H1 (cell line): ENCODE measurements at regions not wholly inside any gene's neighbourhood (a gene's known extent, or its start where the extent isn't known, plus 50 kb on each side); places are given as distances from the start of the nearest gene placed in this dataset.

Experiments used
- CTCF ChIA-PET: fragments of 300-600 bp; sonication (Branson Sonifier 250); formaldehyde crosslinking; loops from one replicate; lab custom pipeline; 2021; ENCODE audit not compliant: partially characterized antibody; lab: Charles Lee
- POLR2A ChIA-PET: fragments of 300-600 bp; sonication (Branson Sonifier 250); formaldehyde crosslinking; loops from one replicate; lab custom pipeline; 2021; ENCODE audit warnings: inconsistent platforms; ENCODE audit not compliant: partially characterized antibody; lab: Charles Lee
- DNase-seq, 2 experiments: peaks; one replicate each; pipeline versions ENCODE4 v3.0.0 to v3.0.0-alpha.2; 2010 to 2022; ENCODE audit warnings: low spot score in 2 of 2, low read depth in 1 of 2, mixed read lengths in 1 of 2
- FAIRE-seq: peaks from 2 replicates; lab custom pipeline; 2011; peaks lifted over from hg19 to GRCh38; lab: Jason Lieb, UNC
- H2AFZ ChIP-seq: 2 replicates; pipeline ENCODE4 v1.8.1; 2012; ENCODE audit warnings: low read length, inconsistent platforms
- H2AK5ac ChIP-seq: 2 replicates; pipeline ENCODE4 v1.6.1; 2013; ENCODE audit warnings: low read depth, low read length
- H2BK120ac ChIP-seq: replicated peaks from 2 replicates; pipeline ENCODE3; 2013; ENCODE audit warnings: low read depth, low read length, inconsistent platforms
- H2BK12ac ChIP-seq: 2 replicates; pipeline ENCODE4 v1.6.1; 2013; ENCODE audit warnings: low read depth, low read length
- H2BK15ac ChIP-seq: 2 replicates; pipeline ENCODE4 v1.6.1; 2013; ENCODE audit warnings: low read length
- H2BK20ac ChIP-seq: 2 replicates; pipeline ENCODE4 v1.6.1; 2013; ENCODE audit warnings: low read length
- H2BK5ac ChIP-seq: 2 replicates; pipeline ENCODE4 v1.6.1; 2013; ENCODE audit warnings: low read depth, low read length
- H3K14ac ChIP-seq: 2 replicates; pipeline ENCODE4 v1.6.1; 2013; ENCODE audit warnings: inconsistent platforms; ENCODE audit not compliant: insufficient read length
- H3K18ac ChIP-seq: 2 replicates; pipeline ENCODE4 v1.6.1; 2013; ENCODE audit warnings: low read length; ENCODE audit errors: extremely low read depth
- H3K23ac ChIP-seq: 2 replicates; pipeline ENCODE4 v1.6.1; 2013; ENCODE audit warnings: inconsistent platforms; ENCODE audit not compliant: insufficient read length
- H3K23me2 ChIP-seq: 2 replicates; pipeline ENCODE4 v1.6.1; 2013; ENCODE audit warnings: low read depth, low read length
- H3K27ac ChIP-seq: 2 replicates; pipeline ENCODE4 v1.6.1; 2011; ENCODE audit warnings: low read depth, low read length, inconsistent platforms
- H3K27me3 ChIP-seq, 4 experiments: replicated peaks in 1 of 4; 1 replicate in 1 of 4; 2 replicates in 3 of 4; pipeline versions ENCODE4 v1.6.1 to v1.8.1; 2011 to 2013; ENCODE audit warnings: low read length in 3 of 4, mild to moderate bottlenecking in 3 of 4, inconsistent platforms in 2 of 4, mixed read lengths in 2 of 4, moderate library complexity in 1 of 4; ENCODE audit not compliant: control insufficient read depth in 3 of 4, insufficient read depth in 3 of 4; ENCODE audit errors: extremely low read depth in 1 of 4
- H3K36me3 ChIP-seq, 4 experiments: 2 replicates each; pipeline versions ENCODE4 v1.6.1 to v1.8.1; 2011 to 2013; ENCODE audit warnings: mild to moderate bottlenecking in 4 of 4, low read length in 3 of 4, moderate library complexity in 2 of 4, control low read depth in 1 of 4, inconsistent platforms in 1 of 4; ENCODE audit not compliant: insufficient read depth in 4 of 4, control insufficient read depth in 2 of 4
- H3K4ac ChIP-seq: replicated peaks from 2 replicates; pipeline ENCODE3; 2013; ENCODE audit warnings: low read length, low read depth, mixed read lengths, inconsistent platforms; ENCODE audit not compliant: insufficient read length
- H3K4me1 ChIP-seq, 4 experiments: replicated peaks in 1 of 4; 1 replicate in 1 of 4; 2 replicates in 3 of 4; pipeline versions ENCODE4 v1.6.1 to v1.8.1; 2011 to 2013; ENCODE audit warnings: low read length in 3 of 4, inconsistent platforms in 2 of 4, mixed read lengths in 1 of 4; ENCODE audit not compliant: insufficient read depth in 4 of 4, control insufficient read depth in 3 of 4
- H3K4me2 ChIP-seq, 2 experiments: 2 replicates each; pipeline versions ENCODE4 v1.6.1 to v1.8.1; 2011 to 2013; ENCODE audit warnings: low read depth in 2 of 2, low read length in 2 of 2, control low read depth in 1 of 2, inconsistent platforms in 1 of 2, mild to moderate bottlenecking in 1 of 2; ENCODE audit not compliant: insufficient read depth in 1 of 2
- H3K4me3 ChIP-seq, 4 experiments: fragments of 200-600, 300-600 bp in 1 of 4; sonication (generic), shearing (Covaris generic), sonication (Bioruptor Twin) in 1 of 4; 2 replicates each; pipeline versions ENCODE4 v1.5.1 to v1.8.1; 2011 to 2016; ENCODE audit warnings: low read length in 4 of 4, low read depth in 3 of 4, control low read depth in 2 of 4, inconsistent platforms in 2 of 4, mild to moderate bottlenecking in 2 of 4, mixed read lengths in 1 of 4, moderate library complexity in 1 of 4; ENCODE audit not compliant: insufficient read depth in 2 of 4; ENCODE audit errors: extremely low read depth in 1 of 4
- H3K56ac ChIP-seq: replicated peaks from 2 replicates; pipeline ENCODE3; 2013; ENCODE audit warnings: low read depth, mild to moderate bottlenecking, mixed read lengths, low read length, inconsistent platforms; ENCODE audit not compliant: insufficient read length
- H3K79me1 ChIP-seq: 2 replicates; pipeline ENCODE4 v1.6.1; 2013; ENCODE audit warnings: low read depth, low read length, control low read depth
- H3K79me2 ChIP-seq, 2 experiments: 2 replicates each; pipeline versions ENCODE4 v1.6.1 to v1.8.1; 2012 to 2013; ENCODE audit warnings: low read length in 2 of 2, mild to moderate bottlenecking in 2 of 2, inconsistent platforms in 1 of 2; ENCODE audit not compliant: insufficient read depth in 2 of 2, control insufficient read depth in 1 of 2
- H3K9ac ChIP-seq, 4 experiments: replicated peaks in 1 of 4; 1 replicate in 1 of 4; 2 replicates in 3 of 4; pipeline versions ENCODE4 v1.6.1 to v1.8.1; 2011 to 2013; ENCODE audit warnings: low read depth in 3 of 4, low read length in 3 of 4, control low read depth in 2 of 4, mild to moderate bottlenecking in 2 of 4, moderate library complexity in 2 of 4, inconsistent platforms in 1 of 4; ENCODE audit errors: extremely low read depth in 1 of 4
- H3K9me3 ChIP-seq, 2 experiments: 2 replicates each; pipeline versions ENCODE4 v1.6.1 to v1.8.1; 2012 to 2013; ENCODE audit warnings: mild to moderate bottlenecking in 2 of 2, moderate library complexity in 2 of 2, control low read depth in 1 of 2, inconsistent platforms in 1 of 2, low read depth in 1 of 2, low read length in 1 of 2, mixed read lengths in 1 of 2; ENCODE audit not compliant: insufficient read depth in 2 of 2
- H4K20me1 ChIP-seq, 2 experiments: replicated peaks in 1 of 2; 2 replicates each; pipeline versions ENCODE3 to v1.8.1; 2011 to 2013; ENCODE audit warnings: inconsistent platforms in 2 of 2, low read length in 2 of 2, mild to moderate bottlenecking in 1 of 2; ENCODE audit not compliant: insufficient read depth in 2 of 2, control insufficient read depth in 1 of 2
- H4K5ac ChIP-seq: 2 replicates; pipeline ENCODE4 v1.6.1; 2013; ENCODE audit warnings: low read length, low read depth, mixed read lengths, inconsistent platforms; ENCODE audit not compliant: insufficient read length
- H4K8ac ChIP-seq: 2 replicates; pipeline ENCODE4 v1.8.0; 2013; ENCODE audit warnings: mild to moderate bottlenecking, moderate library complexity, low read length, inconsistent platforms; ENCODE audit not compliant: insufficient read depth; ENCODE audit errors: extremely low read depth
- H4K91ac ChIP-seq: replicated peaks from 2 replicates; pipeline ENCODE3; 2013; ENCODE audit warnings: low read length, mixed read lengths, inconsistent platforms; ENCODE audit not compliant: insufficient read length
- EP300 ChIP-seq, 2 experiments: IDR thresholded peaks; 1 replicate in 1 of 2; 2 replicates in 1 of 2; pipeline ENCODE4 v1.6.1; 2011 to 2012; ENCODE audit warnings: low read depth in 2 of 2, low read length in 2 of 2, mild to moderate bottlenecking in 2 of 2, borderline replicate concordance in 1 of 2, inconsistent platforms in 1 of 2, moderate library complexity in 1 of 2
- GABPA ChIP-seq: IDR thresholded peaks from 2 replicates; pipeline ENCODE4 v1.6.1; 2011; ENCODE audit warnings: mild to moderate bottlenecking, low read length, moderate library complexity, borderline replicate concordance; ENCODE audit not compliant: insufficient read depth
- MAFK ChIP-seq: IDR thresholded peaks from 2 replicates; pipeline ENCODE4 v1.6.1; 2012; ENCODE audit warnings: low read depth, mild to moderate bottlenecking, improper control_type of control experiment, low read length
- SIX5 ChIP-seq: IDR thresholded peaks from 2 replicates; pipeline ENCODE4 v1.6.1; 2011; ENCODE audit warnings: mild to moderate bottlenecking, low read depth, low read length
- TAF1 ChIP-seq: IDR thresholded peaks from 2 replicates; pipeline ENCODE4 v1.6.1; 2011; ENCODE audit warnings: mild to moderate bottlenecking, low read depth, low read length
- YY1 ChIP-seq: IDR thresholded peaks from 2 replicates; pipeline ENCODE4 v1.6.1; 2011; ENCODE audit warnings: low read depth, mild to moderate bottlenecking, low read length

- FAIRE-seq = no peak
- TF ChIP-seq YY1 = no peak
- TF ChIP-seq MAFK = no peak
- no peak for TF ChIP-seq EP300 (IDR thresholded peaks at IDR 0.05; ENCODE audit: borderline replicate concordance in 1 of 2, low read depth in 2 of 2, low read length in 2 of 2)
- TF ChIP-seq SIX5 = no peak
- no peak for TF ChIP-seq GABPA
- no peak for TF ChIP-seq TAF1
These were observed 1086.1 kb upstream of the MIR17HG start for GRCh38 chr13:90261343-90261742.

More at GRCh38 chr13:90261343-90261742, 1086.1 kb upstream of the MIR17HG start:
- ChIA-PET POLR2A (no interaction called here), CTCF (no interaction called here)
- no peak overlapping the region for H3K18ac ChIP-seq
- no peak overlapping the region for H4K8ac ChIP-seq
- no peaks in the 10 kb centered on the region for H3K79me1 ChIP-seq
- no peak overlapping the region for H2AFZ ChIP-seq
- no peak overlapping the region for H4K91ac ChIP-seq
- H3K4me3 ChIP-seq = no peak overlapping the region
- H3K4me1 ChIP-seq = no peaks in the 10 kb centered on the region
- H4K5ac ChIP-seq = no peak overlapping the region
- no peak overlapping the region for H3K4ac ChIP-seq
- no peak for DNase-seq
- H4K20me1 ChIP-seq = no peaks in the 10 kb centered on the region
- no peak overlapping the region for H2BK15ac ChIP-seq
- H3K14ac ChIP-seq = no peak overlapping the region
- no peaks in the 10 kb centered on the region for H3K23me2 ChIP-seq
- no peak overlapping the region for H2BK5ac ChIP-seq
- H3K56ac ChIP-seq = no peak overlapping the region
- H3K79me2 ChIP-seq = no peaks in the 10 kb centered on the region
- H2BK12ac ChIP-seq = no peak overlapping the region
- no peak overlapping the region for H2BK120ac ChIP-seq
- no peak overlapping the region for H2AK5ac ChIP-seq
- no peaks in the 10 kb centered on the region for H3K27me3 ChIP-seq
- H2BK20ac ChIP-seq = no peak overlapping the region
- no peak overlapping the region for H3K23ac ChIP-seq
- no peaks in the 10 kb centered on the region for H3K9me3 ChIP-seq
- no peaks in the 10 kb centered on the region for H3K36me3 ChIP-seq
- no peak overlapping the region for H3K4me2 ChIP-seq
- no peak overlapping the region for H3K9ac ChIP-seq
- no peak overlapping the region for H3K27ac ChIP-seq
